Glutamatergic neuron (in vitro differentiated cells): ENCODE measurements at regions not wholly inside any gene's neighbourhood (a gene's known extent, or its start where the extent isn't known, plus 50 kb on each side); places are given as distances from the start of the nearest gene placed in this dataset.
"Not testable (repeated sequence)": the region's sequence is repeated elsewhere in the genome, so short reads cannot be mapped to it uniquely, and the experiment has no call there.

Experiments
- DNase-seq: peaks from one replicate; pipeline ENCODE4 v3.0.0; 2022
- H3K27ac Mint-ChIP-seq: one replicate; pipeline ENCODE4 v1.8.0; 2020; ENCODE audit warnings: mild to moderate bottlenecking, mixed read lengths, inconsistent platforms; ENCODE audit not compliant: unreplicated experiment
- H3K27me3 Mint-ChIP-seq: one replicate; pipeline ENCODE4 v1.8.0; 2020; ENCODE audit warnings: mild to moderate bottlenecking, moderate library complexity, mixed read lengths, inconsistent platforms; ENCODE audit not compliant: unreplicated experiment
- H3K36me3 Mint-ChIP-seq: one replicate; pipeline ENCODE4 v1.8.0; 2020; ENCODE audit warnings: mild to moderate bottlenecking, mixed read lengths, inconsistent platforms; ENCODE audit not compliant: unreplicated experiment
- H3K4me1 Mint-ChIP-seq: one replicate; pipeline ENCODE4 v1.8.0; 2020; ENCODE audit warnings: mild to moderate bottlenecking, low read depth, mixed read lengths, inconsistent platforms; ENCODE audit not compliant: unreplicated experiment
- H3K4me3 Mint-ChIP-seq: one replicate; pipeline ENCODE4 v1.8.0; 2020; ENCODE audit warnings: mild to moderate bottlenecking, mixed read lengths, inconsistent platforms; ENCODE audit not compliant: unreplicated experiment
- H3K9me3 Mint-ChIP-seq: one replicate; pipeline ENCODE4 v1.8.0; 2020; ENCODE audit warnings: mild to moderate bottlenecking, moderate library complexity, mixed read lengths, inconsistent platforms; ENCODE audit not compliant: unreplicated experiment
- TF ChIP-seq, protein P1 (sequence below): fragments of 200-600 bp; sonication (generic); IDR thresholded peaks from one replicate; pipeline ENCODE4 v1.5.0; 2021; ENCODE audit not compliant: partially characterized antibody, unreplicated experiment

DNA sequence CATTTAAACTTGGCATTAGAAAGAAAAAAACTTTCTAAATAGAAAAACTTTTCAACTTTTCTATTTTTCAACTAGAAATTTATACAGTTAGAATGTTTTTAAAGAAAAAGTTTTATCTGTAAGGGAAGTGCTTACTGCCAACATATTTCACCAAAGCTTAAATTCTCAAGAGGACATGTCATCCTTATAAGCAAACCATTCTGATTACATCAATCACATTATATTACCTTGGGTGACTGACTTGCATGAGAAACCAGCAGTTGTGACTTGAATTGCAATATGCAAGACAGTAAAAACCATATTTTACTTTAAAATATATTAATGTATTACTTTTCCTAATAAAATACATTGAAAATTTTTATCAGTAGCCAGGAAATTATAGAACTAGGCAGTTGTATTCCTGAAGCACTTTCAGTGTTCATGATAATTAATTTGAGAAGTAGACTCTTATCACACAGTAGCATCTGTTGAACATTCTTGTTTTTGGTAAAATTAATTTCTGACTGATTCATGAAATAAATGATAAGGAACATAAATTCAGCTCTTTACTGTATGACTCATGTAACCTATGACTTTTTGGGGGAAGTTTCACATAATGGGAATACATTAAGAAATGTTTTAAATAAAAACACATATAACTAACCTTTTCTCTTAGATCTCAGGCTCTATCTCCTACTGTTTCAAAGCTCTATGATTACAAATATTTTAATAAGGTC, 345.0 kb upstream of the CCDC179 start:
- Mint-ChIP-seq H3K9me3 (no peaks in the 10 kb centered on the region), H3K36me3 (no peaks in the 10 kb centered on the region), H3K27me3 (peaks cover 1% of the 10 kb centered on the region), H3K4me3 (no peak overlapping the region), H3K27ac (no peak overlapping the region), H3K4me1 (no peaks in the 10 kb centered on the region)
- TF ChIP-seq, protein P1, sequence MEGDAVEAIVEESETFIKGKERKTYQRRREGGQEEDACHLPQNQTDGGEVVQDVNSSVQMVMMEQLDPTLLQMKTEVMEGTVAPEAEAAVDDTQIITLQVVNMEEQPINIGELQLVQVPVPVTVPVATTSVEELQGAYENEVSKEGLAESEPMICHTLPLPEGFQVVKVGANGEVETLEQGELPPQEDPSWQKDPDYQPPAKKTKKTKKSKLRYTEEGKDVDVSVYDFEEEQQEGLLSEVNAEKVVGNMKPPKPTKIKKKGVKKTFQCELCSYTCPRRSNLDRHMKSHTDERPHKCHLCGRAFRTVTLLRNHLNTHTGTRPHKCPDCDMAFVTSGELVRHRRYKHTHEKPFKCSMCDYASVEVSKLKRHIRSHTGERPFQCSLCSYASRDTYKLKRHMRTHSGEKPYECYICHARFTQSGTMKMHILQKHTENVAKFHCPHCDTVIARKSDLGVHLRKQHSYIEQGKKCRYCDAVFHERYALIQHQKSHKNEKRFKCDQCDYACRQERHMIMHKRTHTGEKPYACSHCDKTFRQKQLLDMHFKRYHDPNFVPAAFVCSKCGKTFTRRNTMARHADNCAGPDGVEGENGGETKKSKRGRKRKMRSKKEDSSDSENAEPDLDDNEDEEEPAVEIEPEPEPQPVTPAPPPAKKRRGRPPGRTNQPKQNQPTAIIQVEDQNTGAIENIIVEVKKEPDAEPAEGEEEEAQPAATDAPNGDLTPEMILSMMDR = no peak
- no peak for DNase-seq

DNA sequence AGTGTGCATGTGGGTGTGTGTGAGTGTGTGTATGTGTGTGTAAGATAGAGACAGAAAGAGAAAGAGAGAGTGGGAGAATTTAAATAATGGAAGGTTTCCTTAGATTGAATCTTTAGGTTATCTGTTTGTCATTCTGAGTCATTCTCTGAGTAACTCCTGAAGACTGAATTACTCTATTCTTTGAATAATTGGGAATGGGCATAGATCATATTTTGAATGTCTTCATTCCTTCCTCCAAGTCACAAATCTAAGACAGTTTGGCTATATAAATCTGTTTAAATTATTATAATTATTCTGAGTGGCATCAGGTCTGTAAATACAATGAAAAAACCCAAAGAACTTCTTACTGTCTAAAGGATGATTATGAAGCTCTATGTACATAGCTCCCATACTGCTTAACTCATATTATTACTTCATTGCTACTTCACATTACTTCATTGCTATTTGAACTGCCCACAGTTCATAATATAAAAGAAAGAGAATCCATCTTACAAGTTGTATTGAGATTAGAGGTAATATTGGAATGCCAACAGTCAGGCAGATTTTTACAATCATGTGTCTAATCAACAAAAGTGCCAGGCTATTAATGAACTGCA, 346.6 kb upstream of the CCDC179 start:
- Mint-ChIP-seq H3K4me1 (no peaks in the 10 kb centered on the region), H3K36me3 (no peaks in the 10 kb centered on the region), H3K27me3 (peaks cover 1% of the 10 kb centered on the region), H3K4me3 (no peak overlapping the region), H3K9me3 (no peaks in the 10 kb centered on the region), H3K27ac (no peak overlapping the region)
- TF ChIP-seq, protein P1 = no peak
- no peak for DNase-seq

DNA sequence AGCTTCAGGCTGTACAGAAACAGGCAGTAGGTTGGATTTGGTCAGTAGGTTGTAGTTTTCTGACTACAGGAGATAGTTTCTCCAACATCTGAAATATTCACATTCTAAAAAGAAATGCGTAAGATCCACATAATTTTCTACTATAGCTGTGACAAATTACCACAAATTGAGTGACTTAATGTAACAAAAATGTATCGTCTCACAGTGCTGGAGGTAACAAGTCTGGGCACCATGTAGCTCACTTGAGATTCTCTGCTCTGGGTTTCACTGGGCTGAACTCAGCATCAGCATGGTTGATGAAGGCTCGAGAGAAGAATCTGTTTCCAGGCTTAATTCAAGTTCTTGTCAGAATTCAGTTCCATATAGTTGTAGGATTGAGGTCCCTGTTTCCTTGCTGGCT, 350.9 kb upstream of the CCDC179 start:
- Mint-ChIP-seq H3K27me3 (no peaks in the 10 kb centered on the region), H3K4me3 (no peak overlapping the region), H3K27ac (no peak overlapping the region), H3K4me1 (no peaks in the 10 kb centered on the region), H3K9me3 (no peaks in the 10 kb centered on the region), H3K36me3 (no peaks in the 10 kb centered on the region)
- no peak for DNase-seq
- TF ChIP-seq, protein P1 = no peak

DNA sequence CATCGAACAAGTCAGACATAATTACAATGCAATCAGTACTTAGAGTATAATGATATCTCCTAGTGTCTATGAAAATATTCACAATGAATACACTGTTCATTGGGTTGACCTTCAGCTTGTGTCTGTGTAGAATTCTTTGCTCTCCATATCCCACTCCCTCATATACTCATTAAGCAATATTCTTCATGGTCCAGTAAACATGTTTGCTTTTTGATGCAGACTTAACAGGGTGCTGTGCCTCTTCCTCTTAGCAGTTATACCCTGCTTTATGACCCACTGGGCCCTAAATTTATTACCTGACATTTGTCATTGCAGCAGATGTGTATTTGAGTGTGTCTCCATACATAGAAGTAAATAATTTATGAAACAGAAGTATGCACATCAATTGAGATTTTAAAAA, 352.5 kb upstream of the CCDC179 start:
- TF ChIP-seq, protein P1 = no peak
- H3K4me1 Mint-ChIP-seq = no peaks in the 10 kb centered on the region
- H3K36me3 Mint-ChIP-seq = no peaks in the 10 kb centered on the region
- H3K4me3 Mint-ChIP-seq = no peak overlapping the region
- no peak overlapping the region for H3K27ac Mint-ChIP-seq
- H3K27me3 Mint-ChIP-seq = no peaks in the 10 kb centered on the region
- no peak for DNase-seq
- no peaks in the 10 kb centered on the region for H3K9me3 Mint-ChIP-seq

DNA sequence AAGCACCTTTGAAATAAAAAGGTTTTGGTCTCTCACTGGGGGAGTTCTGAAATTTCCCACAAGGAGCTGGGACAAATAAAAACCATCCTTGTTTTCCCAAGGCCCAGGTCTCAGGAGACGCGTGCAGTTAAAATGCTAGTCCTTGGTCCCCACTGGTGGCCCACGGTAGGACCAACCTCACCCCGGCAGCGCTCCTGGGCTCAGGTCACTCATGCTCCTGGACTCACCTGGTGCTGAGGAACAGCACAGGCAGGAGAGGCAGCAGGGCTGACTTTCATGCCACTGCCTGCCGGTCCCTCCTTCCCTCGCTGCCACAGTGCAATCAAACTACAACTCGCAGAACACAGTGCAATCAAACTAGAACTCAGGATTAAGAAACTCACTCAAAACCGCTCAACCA, 356.8 kb upstream of the CCDC179 start:
- no peak overlapping the region for H3K27ac Mint-ChIP-seq
- no peaks in the 10 kb centered on the region for H3K9me3 Mint-ChIP-seq
- no peaks in the 10 kb centered on the region for H3K4me1 Mint-ChIP-seq
- H3K4me3 Mint-ChIP-seq = no peak overlapping the region
- H3K36me3 Mint-ChIP-seq = no peaks in the 10 kb centered on the region
- H3K27me3 Mint-ChIP-seq = no peaks in the 10 kb centered on the region
- TF ChIP-seq, protein P1 = no peak
- DNase-seq = no peak

DNA sequence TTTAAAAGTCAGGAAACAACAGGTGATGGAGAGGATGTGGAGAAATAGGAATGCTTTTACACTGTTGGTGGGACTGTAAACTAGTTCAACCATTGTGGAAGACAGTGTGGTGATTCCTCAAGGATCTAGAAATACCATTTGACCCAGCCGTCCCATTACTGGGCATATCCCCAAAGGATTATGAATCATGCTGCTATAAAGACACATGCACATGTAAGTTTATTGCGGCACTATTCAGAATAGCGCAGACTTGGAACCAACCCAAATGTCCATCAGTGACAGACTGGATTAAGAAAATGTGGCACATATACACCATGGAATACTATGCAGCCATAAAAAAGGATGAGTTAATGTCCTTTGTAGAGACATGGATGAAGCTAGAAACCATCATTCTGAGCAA, 359.8 kb upstream of the CCDC179 start:
- H3K9me3 Mint-ChIP-seq, H3K4me3 Mint-ChIP-seq, H3K27me3 Mint-ChIP-seq, H3K27ac Mint-ChIP-seq, DNase-seq, H3K4me1 Mint-ChIP-seq, H3K36me3 Mint-ChIP-seq: not testable (repeated sequence)
